DND-41 (cell line): ENCODE measurements at regions not wholly inside any gene's neighbourhood (a gene's known extent, or its start where the extent isn't known, plus 50 kb on each side); places are given as distances from the start of the nearest gene placed in this dataset.
"Not testable (repeated sequence)": the region's sequence is repeated elsewhere in the genome, so short reads cannot be mapped to it uniquely, and the experiment has no call there.

Experiments
- EZH2 ChIP-seq: IDR thresholded peaks from 3 replicates; pipeline ENCODE4 v1.6.1; 2012; ENCODE audit warnings: borderline replicate concordance, low read depth, mild to moderate bottlenecking, moderate library complexity, low read length, inconsistent platforms; ENCODE audit not compliant: severe bottlenecking
- TF ChIP-seq, protein P1 (sequence below): IDR thresholded peaks from 2 replicates; pipeline ENCODE4 v1.5.1; 2012; ENCODE audit warnings: borderline replicate concordance, low read length, moderate library complexity, mild to moderate bottlenecking; ENCODE audit not compliant: poor library complexity, severe bottlenecking; ENCODE audit errors: extremely low read depth

DNA sequence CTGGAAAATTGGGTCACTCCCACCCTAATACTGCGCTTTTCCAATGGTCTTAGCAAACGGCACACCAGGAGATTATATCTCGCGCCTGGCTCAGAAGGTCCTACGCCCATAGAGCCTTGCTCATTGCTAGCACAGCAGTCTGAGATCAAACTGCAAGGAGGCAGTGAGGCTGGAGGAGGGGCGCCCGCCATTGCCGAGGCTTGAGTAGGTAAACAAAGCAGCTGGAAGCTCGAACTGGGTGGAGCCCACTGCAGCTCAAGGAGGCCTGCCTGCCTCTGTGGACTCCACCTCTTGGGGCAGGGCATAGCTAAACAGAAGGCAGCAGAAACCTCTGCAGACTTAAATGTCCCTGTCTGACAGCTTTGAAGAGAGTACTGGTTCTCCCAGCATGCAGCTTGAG, 362.6 kb upstream of the GOT2 start:
- TF ChIP-seq, protein P1, sequence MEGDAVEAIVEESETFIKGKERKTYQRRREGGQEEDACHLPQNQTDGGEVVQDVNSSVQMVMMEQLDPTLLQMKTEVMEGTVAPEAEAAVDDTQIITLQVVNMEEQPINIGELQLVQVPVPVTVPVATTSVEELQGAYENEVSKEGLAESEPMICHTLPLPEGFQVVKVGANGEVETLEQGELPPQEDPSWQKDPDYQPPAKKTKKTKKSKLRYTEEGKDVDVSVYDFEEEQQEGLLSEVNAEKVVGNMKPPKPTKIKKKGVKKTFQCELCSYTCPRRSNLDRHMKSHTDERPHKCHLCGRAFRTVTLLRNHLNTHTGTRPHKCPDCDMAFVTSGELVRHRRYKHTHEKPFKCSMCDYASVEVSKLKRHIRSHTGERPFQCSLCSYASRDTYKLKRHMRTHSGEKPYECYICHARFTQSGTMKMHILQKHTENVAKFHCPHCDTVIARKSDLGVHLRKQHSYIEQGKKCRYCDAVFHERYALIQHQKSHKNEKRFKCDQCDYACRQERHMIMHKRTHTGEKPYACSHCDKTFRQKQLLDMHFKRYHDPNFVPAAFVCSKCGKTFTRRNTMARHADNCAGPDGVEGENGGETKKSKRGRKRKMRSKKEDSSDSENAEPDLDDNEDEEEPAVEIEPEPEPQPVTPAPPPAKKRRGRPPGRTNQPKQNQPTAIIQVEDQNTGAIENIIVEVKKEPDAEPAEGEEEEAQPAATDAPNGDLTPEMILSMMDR, result not testable (repeated sequence)
- not testable (repeated sequence) for TF ChIP-seq EZH2
